IMR-90 (cell line): ENCODE measurements at regions not wholly inside any gene's neighbourhood (a gene's known extent, or its start where the extent isn't known, plus 50 kb on each side); places are given as distances from the start of the nearest gene placed in this dataset.

Experiments used
- ATAC-seq: fragments of 200-7000 bp; cut with Tn5 transposase; 2 replicates; pipeline ENCODE4 v1.9.1; 2020; ENCODE audit warnings: low read depth, mild to moderate bottlenecking, moderate library complexity
- BruUV-seq: library from RNA; stranded (reverse); fragments of 400-500 nt; replicated peaks from 2 replicates; lab custom pipeline; 2021; lab: Mats Ljungman, UMichigan
- CTCF ChIA-PET: fragments of 300-600 bp; formaldehyde crosslinking; extraction: SDS; loops from one replicate; lab custom pipeline; 2021; ENCODE audit warnings: antibody characterized with exemption; lab: Yijun Ruan, JAX
- POLR2A ChIA-PET: fragments of 300-600 bp; sonication (Branson Sonifier 250); formaldehyde crosslinking; loops from one replicate; lab custom pipeline; 2022; ENCODE audit warnings: antibody characterized with exemption; ENCODE audit not compliant: unreplicated experiment; lab: Charles Lee
- DNase-seq: peaks from one replicate; pipeline ENCODE4 v3.0.0; 2013
- H2AFZ ChIP-seq: replicated peaks from 2 replicates; pipeline ENCODE3; 2013; ENCODE audit warnings: low read length, mild to moderate bottlenecking; ENCODE audit not compliant: poor library complexity
- H2AK5ac ChIP-seq: 2 replicates; pipeline ENCODE4 v1.6.1; 2013; ENCODE audit warnings: low read depth, low read length, inconsistent platforms
- H2AK9ac ChIP-seq: replicated peaks from 2 replicates; pipeline ENCODE3; 2013; ENCODE audit warnings: mild to moderate bottlenecking, low read depth, low read length, moderate library complexity; ENCODE audit not compliant: poor library complexity
- H2BK120ac ChIP-seq: 2 replicates; pipeline ENCODE4 v1.6.1; 2013; ENCODE audit warnings: low read depth, low read length, inconsistent platforms
- H2BK15ac ChIP-seq: 3 replicates; pipeline ENCODE4 v1.6.1; 2013; ENCODE audit warnings: low read depth, low read length, inconsistent platforms
- H2BK20ac ChIP-seq: 2 replicates; pipeline ENCODE4 v1.6.1; 2013; ENCODE audit warnings: low read depth, mild to moderate bottlenecking, inconsistent platforms, low read length, moderate library complexity
- H2BK5ac ChIP-seq: 2 replicates; pipeline ENCODE4 v1.6.1; 2013; ENCODE audit warnings: mild to moderate bottlenecking, low read depth, low read length, inconsistent platforms; ENCODE audit not compliant: poor library complexity, severe bottlenecking
- H3K14ac ChIP-seq: replicated peaks from 2 replicates; pipeline ENCODE4 v1.6.1; 2013; ENCODE audit warnings: low read depth, low read length, inconsistent platforms
- H3K18ac ChIP-seq: 2 replicates; pipeline ENCODE4 v1.6.1; 2013; ENCODE audit warnings: low read depth, low read length, control low read depth
- H3K23ac ChIP-seq: 2 replicates; pipeline ENCODE4 v1.6.1; 2013; ENCODE audit warnings: low read depth, low read length, inconsistent platforms
- H3K27ac ChIP-seq: 2 replicates; pipeline ENCODE4 v1.5.1; 2013; ENCODE audit warnings: mild to moderate bottlenecking, control low read depth, low read length; ENCODE audit not compliant: insufficient read depth
- H3K27me3 ChIP-seq: 2 replicates; pipeline ENCODE4 v1.6.1; 2013; ENCODE audit warnings: low read length; ENCODE audit not compliant: control insufficient read depth, insufficient read depth
- H3K36me3 ChIP-seq: 2 replicates; pipeline ENCODE4 v1.6.1; 2013; ENCODE audit warnings: low read length, mixed read lengths; ENCODE audit not compliant: control insufficient read depth, insufficient read depth
- H3K4ac ChIP-seq: 2 replicates; pipeline ENCODE4 v1.6.1; 2013; ENCODE audit warnings: low read depth, low read length, inconsistent platforms
- H3K4me1 ChIP-seq: 2 replicates; pipeline ENCODE4 v1.6.1; 2013; ENCODE audit warnings: low read length, mixed read lengths; ENCODE audit not compliant: control insufficient read depth, insufficient read depth
- H3K4me2 ChIP-seq: 2 replicates; pipeline ENCODE4 v1.6.1; 2013; ENCODE audit warnings: low read depth, mild to moderate bottlenecking, control low read depth, low read length, moderate library complexity
- H3K4me3 ChIP-seq: 2 replicates; pipeline ENCODE4 v1.5.1; 2013; ENCODE audit warnings: low read depth, mild to moderate bottlenecking, control low read depth, low read length, moderate library complexity; ENCODE audit not compliant: insufficient read depth
- H3K56ac ChIP-seq: 2 replicates; pipeline ENCODE4 v1.6.1; 2013; ENCODE audit warnings: low read length, inconsistent platforms; ENCODE audit not compliant: insufficient read depth; ENCODE audit errors: extremely low read depth
- H3K79me1 ChIP-seq, 2 experiments: 2 replicates each; pipeline ENCODE4 v1.6.1; 2013; ENCODE audit warnings: low read length in 2 of 2, inconsistent platforms in 1 of 2, low read depth in 1 of 2
- H3K9ac ChIP-seq: 2 replicates; pipeline ENCODE4 v1.6.1; 2013; ENCODE audit warnings: low read depth, low read length, control low read depth
- H3K9me1 ChIP-seq: 2 replicates; pipeline ENCODE4 v1.6.1; 2013; ENCODE audit warnings: low read length, inconsistent platforms; ENCODE audit not compliant: insufficient read depth
- H3K9me3 ChIP-seq: 2 replicates; pipeline ENCODE4 v1.6.1; 2013; ENCODE audit warnings: low read length; ENCODE audit not compliant: control insufficient read depth, insufficient read depth
- H4K20me1 ChIP-seq: 2 replicates; pipeline ENCODE4 v1.6.1; 2013; ENCODE audit warnings: low read length, inconsistent platforms; ENCODE audit not compliant: insufficient read depth
- H4K5ac ChIP-seq: 2 replicates; pipeline ENCODE4 v1.6.1; 2013; ENCODE audit warnings: mild to moderate bottlenecking, low read depth, low read length, control low read depth
- H4K8ac ChIP-seq, 2 experiments: 2 replicates each; pipeline ENCODE4 v1.6.1; 2013; ENCODE audit warnings: low read depth in 2 of 2, low read length in 2 of 2, control low read depth in 1 of 2, inconsistent platforms in 1 of 2
- H4K91ac ChIP-seq: 2 replicates; pipeline ENCODE4 v1.6.1; 2013; ENCODE audit warnings: low read depth, low read length, inconsistent platforms; ENCODE audit not compliant: insufficient read depth
- FOS ChIP-seq: fragments of 150-350 bp; IDR thresholded peaks from 2 replicates; pipeline ENCODE4 v1.6.1; 2016; ENCODE audit warnings: low read depth, low read length
- MAZ ChIP-seq: IDR thresholded peaks from 2 replicates; pipeline ENCODE4 v1.6.1; 2012; ENCODE audit warnings: low read depth, mild to moderate bottlenecking, low read length, improper control_type of control experiment, moderate library complexity, borderline replicate concordance
- MXI1 ChIP-seq: IDR thresholded peaks from 2 replicates; pipeline ENCODE4 v1.6.1; 2012; ENCODE audit warnings: low read depth, mild to moderate bottlenecking, low read length, moderate library complexity, borderline replicate concordance
- NFE2L2 ChIP-seq: fragments of 150-350 bp; IDR thresholded peaks from 2 replicates; pipeline ENCODE4 v1.6.1; 2016; ENCODE audit warnings: low read depth, mild to moderate bottlenecking, low read length
- SMC3 ChIP-seq: fragments of 150-350 bp; IDR thresholded peaks from 2 replicates; pipeline ENCODE4 v1.6.1; 2016; ENCODE audit warnings: low read depth, mild to moderate bottlenecking, antibody characterized with exemption, low read length, moderate library complexity
- WGBS, 2 experiments: methylation state at CpG; one replicate each; pipeline versions ENCODE4 v1.1.5 to v1.1.7; 2013; ENCODE audit warnings: missing lambda C conversion rate in 2 of 2; ENCODE audit not compliant: insufficient read length in 1 of 2; ENCODE audit errors: extremely low coverage in 2 of 2; 5-methylcytosine and 5-hydroxymethylcytosine counted together
- dilution Hi-C: fragments of 300-500 bp; cut with HindIII; formaldehyde crosslinking; loops from one replicate; pipeline ENCODE4 v1.14.3; 2018; ENCODE audit warnings: low sequenced_read_pairs; ENCODE audit not compliant: unreplicated experiment
- in situ Hi-C: fragments of 300-500 bp; cut with MboI; formaldehyde crosslinking; loops from 3 replicates; pipeline ENCODE4 v1.14.3; 2019; ENCODE audit warnings: low sequenced_read_pairs, inconsistent platforms, mixed read lengths
- intact Hi-C: fragments of 100-400 bp; cut with micrococcal nuclease; formaldehyde crosslinking; loops from 2 replicates; pipeline ENCODE4 v1.10.0; 2022

- no peaks in the 10 kb centered on the region for H3K27me3 ChIP-seq
- H3K9me3 ChIP-seq, result peaks cover 18% of the 10 kb centered on the region
- WGBS, 2 experiments, result no CpG with 5 or more reads among the region's 5 CpGs
- no TSS peak for BruUV-seq
- H3K4ac ChIP-seq, result no peak overlapping the region
- H3K23ac ChIP-seq, result no peak overlapping the region
- no peak overlapping the region for H3K14ac ChIP-seq
- no peak overlapping the region for H3K4me3 ChIP-seq
- ChIA-PET CTCF (interaction anchor here (0.6 kb wide), 1 partner anchor 14 kb away, joined by 3 read pairs; no protein-coding TSS in a partner anchor), POLR2A (no interaction called here)
- H2BK120ac ChIP-seq, result no peak overlapping the region
- no peaks in the 10 kb centered on the region for H3K9me1 ChIP-seq
- H3K27ac ChIP-seq, result no peak overlapping the region
- no peak for DNase-seq
- H3K9ac ChIP-seq, result no peak overlapping the region
- H2BK20ac ChIP-seq, result no peak overlapping the region
- no peak overlapping the region for H2AK9ac ChIP-seq
- TF ChIP-seq NFE2L2 (no peak), MXI1 (no peak), SMC3 (no peak), FOS (no peak), MAZ (no peak)
- no peaks in the 10 kb centered on the region for H3K79me1 ChIP-seq
- H3K36me3 ChIP-seq, result no peaks in the 10 kb centered on the region
- H3K56ac ChIP-seq, result no peak overlapping the region
- no peak overlapping the region for H2AFZ ChIP-seq
- no peak overlapping the region for H2AK5ac ChIP-seq
- H4K20me1 ChIP-seq, result no peaks in the 10 kb centered on the region
- H2BK15ac ChIP-seq, result no peak overlapping the region
- no peak overlapping the region for H4K8ac ChIP-seq
- dilution Hi-C loops (no loop called here), in situ Hi-C loops (no loop called here), intact Hi-C loops (no loop called here)
- no peak overlapping the region for H2BK5ac ChIP-seq
- no peaks in the 10 kb centered on the region for H3K4me1 ChIP-seq
- no peak overlapping the region for H4K5ac ChIP-seq
- no peak overlapping the region for H3K4me2 ChIP-seq
- ATAC-seq, result no peak
- H4K91ac ChIP-seq, result no peak overlapping the region
- H3K18ac ChIP-seq, result no peak overlapping the region
Observed at GRCh38 chr2:107001551-107001950, 115.6 kb upstream of the ST6GAL2 start.
